ENCODE measurements at regions not wholly inside any gene's neighbourhood (a gene's known extent, or its start where the extent isn't known, plus 50 kb on each side); places are given as distances from the start of the nearest gene placed in this dataset.

DNA sequence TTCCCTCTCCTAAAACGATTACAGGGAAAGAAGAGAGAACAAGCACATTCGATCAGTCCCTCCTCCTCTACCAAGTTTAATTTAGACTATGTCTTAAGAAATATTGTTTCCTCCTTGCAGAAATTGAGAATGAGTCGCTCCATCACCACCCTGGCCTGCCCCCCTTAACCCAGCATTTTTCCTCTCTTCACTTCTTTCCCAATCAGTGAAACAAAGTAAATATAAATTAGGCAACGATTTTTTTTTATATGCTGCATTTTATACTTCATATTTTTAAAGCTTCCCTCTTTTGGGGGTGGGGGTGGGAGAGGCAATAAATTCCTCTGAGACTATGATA is 300.0 kb downstream of the SPRY2 start:
- no peak overlapping the region for H3K27ac Mint-ChIP-seq
- peaks cover 0 to 2% of the 10 kb centered on the region in 2 donors for H3K27me3 Mint-ChIP-seq
- peaks cover 0 to 7% (median 2%) of the 10 kb centered on the region in 8 donors for H3K9me3 Mint-ChIP-seq
- H3K4me1 ChIP-seq (ENCODE audit: insufficient read depth, low read length): no peaks in the 10 kb centered on the region
- ChIA-PET CTCF (ENCODE audit: partially characterized antibody) (no interaction called here), POLR2A (ENCODE audit: partially characterized antibody) (no interaction called here)
- no peaks in the 10 kb centered on the region for H3K27me3 ChIP-seq (ENCODE audit: insufficient read depth, low read length)
- no peaks in the 10 kb centered on the region for H3K4me1 Mint-ChIP-seq
- no peaks in the 10 kb centered on the region for H3K36me3 Mint-ChIP-seq
- H3K4me3 Mint-ChIP-seq: no peak overlapping the region
- no peaks in the 10 kb centered on the region for H3K36me3 ChIP-seq (ENCODE audit: insufficient read depth, low read length)
- no peak for DNase-seq
- intact Hi-C loops (cut with micrococcal nuclease): no loop called here
- H3K27ac ChIP-seq (ENCODE audit: low read depth, low read length): no peak overlapping the region
- H3K9me3 ChIP-seq (ENCODE audit: control insufficient read depth in 1 of 2, low read length in 2 of 2): no peaks in the 10 kb centered on the region
- H3K4me3 ChIP-seq (ENCODE audit: low read length in 2 of 2): no peak overlapping the region

DNA sequence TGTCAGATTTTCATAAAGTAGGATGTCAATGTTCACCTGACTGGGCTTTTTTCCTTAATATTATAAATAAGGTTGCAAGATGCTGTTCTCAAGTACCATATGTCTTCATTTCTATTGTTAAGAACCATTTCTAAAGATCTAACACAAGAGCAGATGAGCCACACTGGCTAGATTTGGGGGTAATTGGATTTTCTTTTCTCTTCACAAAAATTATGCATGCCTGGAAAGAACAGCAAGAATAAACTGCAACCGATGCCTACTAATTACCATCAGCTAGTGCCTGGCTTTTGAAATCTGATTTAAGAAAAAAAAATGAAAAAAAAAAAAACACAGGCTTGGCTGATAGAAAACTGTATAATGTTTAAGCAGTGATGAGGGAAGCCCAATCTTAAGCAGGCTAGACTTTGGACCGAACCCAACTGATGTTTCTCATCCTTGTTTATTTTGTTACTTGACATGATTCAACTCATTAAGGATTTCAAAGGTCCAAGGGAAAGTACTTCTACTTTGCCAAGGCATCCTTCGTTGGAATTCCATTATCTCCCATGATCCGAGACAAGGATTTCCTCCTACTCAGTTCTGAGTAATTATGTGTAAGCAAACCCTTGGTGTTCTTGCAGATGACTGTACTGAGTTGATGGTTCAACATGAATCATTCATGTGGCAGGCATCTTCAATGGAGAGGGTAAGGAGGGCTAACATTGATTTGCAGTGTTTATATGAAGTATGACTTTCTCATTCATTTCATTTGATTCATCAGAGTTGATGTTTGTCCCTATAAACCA is 300.5 kb downstream of the SPRY2 start:
- intact Hi-C loops (cut with micrococcal nuclease): no loop called here
- no peak for DNase-seq

DNA sequence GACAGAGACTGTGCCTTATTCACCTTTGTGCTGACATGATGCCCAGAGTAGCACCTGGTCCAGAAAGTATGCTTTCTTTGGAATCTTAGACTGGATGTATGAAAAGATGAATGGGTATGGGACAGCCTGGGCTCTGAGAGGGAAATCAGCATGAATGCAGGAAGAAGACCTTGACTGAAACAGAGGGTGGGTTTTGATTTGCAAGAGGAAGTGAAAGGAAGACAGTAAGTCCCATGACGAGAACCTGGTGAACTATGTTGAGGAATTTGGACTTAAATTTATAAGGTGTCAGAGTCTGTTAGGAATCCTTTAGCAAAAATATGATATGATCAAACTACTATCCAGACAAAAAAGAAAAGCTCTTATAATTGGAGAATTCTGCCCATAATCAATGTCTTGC is 301.9 kb downstream of the SPRY2 start:
- no peak overlapping the region for H3K27ac Mint-ChIP-seq
- Histone ChIP-seq H3K27me3 (ENCODE audit: insufficient read depth, low read length) (no peaks in the 10 kb centered on the region), H3K36me3 (ENCODE audit: insufficient read depth, low read length) (no peaks in the 10 kb centered on the region), H3K4me3 (ENCODE audit: low read length in 2 of 2) (no peak overlapping the region), H3K27ac (ENCODE audit: low read depth, low read length) (no peak overlapping the region), H3K9me3 (ENCODE audit: control insufficient read depth in 1 of 2, low read length in 2 of 2) (no peaks in the 10 kb centered on the region), H3K4me1 (ENCODE audit: insufficient read depth, low read length) (no peaks in the 10 kb centered on the region)
- intact Hi-C loops (cut with micrococcal nuclease): no loop called here
- H3K36me3 Mint-ChIP-seq: no peaks in the 10 kb centered on the region
- no peak overlapping the region for H3K4me3 Mint-ChIP-seq
- H3K4me1 Mint-ChIP-seq: no peaks in the 10 kb centered on the region
- ChIA-PET POLR2A (ENCODE audit: partially characterized antibody) (no interaction called here), CTCF (ENCODE audit: partially characterized antibody) (no interaction called here)
- H3K27me3 Mint-ChIP-seq: peaks cover 0 to 2% of the 10 kb centered on the region in 2 donors
- H3K9me3 Mint-ChIP-seq: peaks cover 0 to 8% (median 2%) of the 10 kb centered on the region in 8 donors
- DNase-seq: no peak

More for the DNA sequence above, 300.5 kb downstream of the SPRY2 start:
- peaks cover 0 to 2% of the 10 kb centered on the region in 2 donors for H3K27me3 Mint-ChIP-seq
- Histone ChIP-seq H3K27ac (ENCODE audit: low read depth, low read length) (no peak overlapping the region), H3K9me3 (ENCODE audit: control insufficient read depth in 1 of 2, low read length in 2 of 2) (no peaks in the 10 kb centered on the region), H3K4me3 (ENCODE audit: low read length in 2 of 2) (no peak overlapping the region), H3K27me3 (ENCODE audit: insufficient read depth, low read length) (no peaks in the 10 kb centered on the region), H3K36me3 (ENCODE audit: insufficient read depth, low read length) (no peaks in the 10 kb centered on the region), H3K4me1 (ENCODE audit: insufficient read depth, low read length) (no peaks in the 10 kb centered on the region)
- H3K27ac Mint-ChIP-seq: no peak overlapping the region
- H3K4me3 Mint-ChIP-seq: no peak overlapping the region
- POLR2A ChIA-PET (ENCODE audit: partially characterized antibody): no interaction called here
- H3K9me3 Mint-ChIP-seq: peaks cover 0 to 7% (median 2%) of the 10 kb centered on the region in 8 donors
- CTCF ChIA-PET (ENCODE audit: partially characterized antibody): no interaction called here
- H3K36me3 Mint-ChIP-seq: no peaks in the 10 kb centered on the region
- no peaks in the 10 kb centered on the region for H3K4me1 Mint-ChIP-seq

DNA sequence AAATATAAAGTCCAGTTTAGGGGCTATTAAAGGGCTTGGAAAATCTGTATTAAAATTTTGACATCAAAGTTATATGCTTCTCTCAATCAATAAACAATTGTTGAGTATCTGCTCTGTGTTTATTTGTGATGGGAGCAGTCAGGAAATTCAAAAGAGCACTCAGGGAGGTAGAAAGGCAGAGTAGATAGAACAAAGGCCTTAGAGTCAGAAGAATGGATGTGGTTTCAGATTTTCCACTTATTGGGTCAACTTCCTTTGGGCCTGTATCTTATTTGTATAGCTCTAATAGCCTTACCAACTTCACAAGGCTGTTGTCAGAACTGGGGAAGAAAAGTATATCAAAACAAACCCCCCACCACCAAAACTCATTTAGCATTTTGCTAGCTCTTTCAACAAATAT is 302.6 kb downstream of the SPRY2 start:
- no peak overlapping the region for H3K27ac Mint-ChIP-seq
- DNase-seq: no peak
- ChIA-PET POLR2A (ENCODE audit: partially characterized antibody) (no interaction called here), CTCF (ENCODE audit: partially characterized antibody) (no interaction called here)
- H3K27me3 Mint-ChIP-seq: no peaks in the 10 kb centered on the region
- intact Hi-C loops (cut with micrococcal nuclease): no loop called here
- no peaks in the 10 kb centered on the region for H3K4me1 ChIP-seq (ENCODE audit: insufficient read depth, low read length)
- no peaks in the 10 kb centered on the region for H3K9me3 ChIP-seq (ENCODE audit: control insufficient read depth in 1 of 2, low read length in 2 of 2)
- peaks cover 0 to 4% (median 2%) of the 10 kb centered on the region in 8 donors for H3K9me3 Mint-ChIP-seq
- H3K4me3 Mint-ChIP-seq: no peak overlapping the region
- no peaks in the 10 kb centered on the region for H3K27me3 ChIP-seq (ENCODE audit: insufficient read depth, low read length)
- no peaks in the 10 kb centered on the region for H3K4me1 Mint-ChIP-seq
- H3K27ac ChIP-seq (ENCODE audit: low read depth, low read length): no peak overlapping the region
- H3K4me3 ChIP-seq (ENCODE audit: low read length in 2 of 2): no peak overlapping the region
- H3K36me3 Mint-ChIP-seq: no peaks in the 10 kb centered on the region
- no peaks in the 10 kb centered on the region for H3K36me3 ChIP-seq (ENCODE audit: insufficient read depth, low read length)

- H3K27me3 Mint-ChIP-seq: no peaks in the 10 kb centered on the region
- CTCF ChIA-PET (ENCODE audit: partially characterized antibody): no interaction called here
These were observed 303.4 kb downstream of the SPRY2 start for GRCh38 chr13:80037505-80037888.

DNA sequence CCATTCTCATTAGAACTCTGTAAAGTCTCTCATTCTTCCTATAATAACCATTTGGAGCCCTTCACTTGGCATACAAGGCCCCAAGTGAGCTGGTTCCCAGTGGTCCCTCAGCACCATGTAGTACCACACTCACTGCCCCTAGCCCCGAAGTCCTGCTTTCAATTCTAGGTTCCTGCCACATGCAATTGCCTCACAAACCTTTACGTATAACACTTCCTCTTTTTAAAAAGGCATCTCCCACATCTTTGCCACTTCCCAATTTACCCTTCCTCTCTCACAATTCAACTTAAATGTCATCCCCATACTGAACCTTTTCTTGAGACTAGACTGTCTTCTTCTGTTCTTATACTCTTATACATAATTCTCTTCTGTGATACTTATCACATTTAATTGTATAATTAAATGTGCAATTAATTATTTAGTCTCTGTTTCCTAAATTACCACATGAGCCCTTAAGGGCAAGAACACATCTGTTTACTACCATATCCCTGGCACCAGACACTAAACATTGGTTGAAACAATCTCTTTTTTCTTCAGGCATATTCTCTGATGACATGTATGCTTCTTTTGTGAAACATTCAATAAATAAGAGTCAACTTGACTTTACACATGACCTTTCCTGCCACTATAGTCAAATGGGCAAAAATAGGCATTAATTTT is 304.0 kb downstream of the SPRY2 start:
- Mint-ChIP-seq H3K27me3 (no peaks in the 10 kb centered on the region), H3K4me1 (no peaks in the 10 kb centered on the region), H3K4me3 (no peak overlapping the region), H3K9me3 (peaks cover 0 to 3% (median 2%) of the 10 kb centered on the region in 8 donors), H3K36me3 (no peaks in the 10 kb centered on the region), H3K27ac (no peak overlapping the region)
- DNase-seq: no peak
- Histone ChIP-seq H3K4me3 (ENCODE audit: low read length in 2 of 2) (no peak overlapping the region), H3K27ac (ENCODE audit: low read depth, low read length) (no peak overlapping the region), H3K4me1 (ENCODE audit: insufficient read depth, low read length) (no peaks in the 10 kb centered on the region), H3K36me3 (ENCODE audit: insufficient read depth, low read length) (no peaks in the 10 kb centered on the region), H3K9me3 (ENCODE audit: control insufficient read depth in 1 of 2, low read length in 2 of 2) (no peaks in the 10 kb centered on the region), H3K27me3 (ENCODE audit: insufficient read depth, low read length) (no peaks in the 10 kb centered on the region)
- CTCF ChIA-PET (ENCODE audit: partially characterized antibody): no interaction called here
- intact Hi-C loops (cut with micrococcal nuclease): no loop called here
- POLR2A ChIA-PET (ENCODE audit: partially characterized antibody): no interaction called here

More at GRCh38 chr13:80037505-80037888, 303.4 kb downstream of the SPRY2 start:
- H3K27ac ChIP-seq (ENCODE audit: low read depth, low read length): no peak overlapping the region
- no peak overlapping the region for H3K4me3 Mint-ChIP-seq
- H3K4me3 ChIP-seq (ENCODE audit: low read length in 2 of 2): no peak overlapping the region
- peak overlapping the region in 1 of 7 donors; percentile 8 for H3K27ac Mint-ChIP-seq
- no peaks in the 10 kb centered on the region for H3K9me3 ChIP-seq (ENCODE audit: control insufficient read depth in 1 of 2, low read length in 2 of 2)
- H3K4me1 ChIP-seq (ENCODE audit: insufficient read depth, low read length): no peaks in the 10 kb centered on the region
- intact Hi-C loops (cut with micrococcal nuclease): no loop called here
- H3K36me3 Mint-ChIP-seq: no peaks in the 10 kb centered on the region
- POLR2A ChIA-PET (ENCODE audit: partially characterized antibody): no interaction called here
- no peak for DNase-seq
- H3K36me3 ChIP-seq (ENCODE audit: insufficient read depth, low read length): no peaks in the 10 kb centered on the region
- H3K9me3 Mint-ChIP-seq: peaks cover 0 to 3% (median 2%) of the 10 kb centered on the region in 8 donors
- H3K4me1 Mint-ChIP-seq: no peaks in the 10 kb centered on the region
- no peaks in the 10 kb centered on the region for H3K27me3 ChIP-seq (ENCODE audit: insufficient read depth, low read length)

- no peak overlapping the region for H3K4me3 ChIP-seq (ENCODE audit: low read length in 2 of 2)
- no peak overlapping the region for H3K27ac ChIP-seq (ENCODE audit: low read depth, low read length)
- no peak for DNase-seq
- ChIA-PET CTCF (ENCODE audit: partially characterized antibody) (no interaction called here), POLR2A (ENCODE audit: partially characterized antibody) (no interaction called here)
- no peaks in the 10 kb centered on the region for H3K4me1 ChIP-seq (ENCODE audit: insufficient read depth, low read length)
- H3K27ac Mint-ChIP-seq: no peak overlapping the region
- H3K4me1 Mint-ChIP-seq: no peaks in the 10 kb centered on the region
- H3K27me3 Mint-ChIP-seq: no peaks in the 10 kb centered on the region
- peaks cover 0 to 3% (median 2%) of the 10 kb centered on the region in 8 donors for H3K9me3 Mint-ChIP-seq
- no peaks in the 10 kb centered on the region for H3K9me3 ChIP-seq (ENCODE audit: control insufficient read depth in 1 of 2, low read length in 2 of 2)
- intact Hi-C loops (cut with micrococcal nuclease): no loop called here
- H3K36me3 ChIP-seq (ENCODE audit: insufficient read depth, low read length): no peaks in the 10 kb centered on the region
- no peak overlapping the region for H3K4me3 Mint-ChIP-seq
- no peaks in the 10 kb centered on the region for H3K36me3 Mint-ChIP-seq
- no peaks in the 10 kb centered on the region for H3K27me3 ChIP-seq (ENCODE audit: insufficient read depth, low read length)
These were observed 305.8 kb downstream of the SPRY2 start for GRCh38 chr13:80035096-80035495.

All from CD4-positive, alpha-beta memory T cell (primary cell).